Left ventricle myocardium inferior (tissue), 1 donor: ENCODE measurements at regions not wholly inside any gene's neighbourhood (a gene's known extent, or its start where the extent isn't known, plus 50 kb on each side); places are given as distances from the start of the nearest gene placed in this dataset.
"Not testable (repeated sequence)": the region's sequence is repeated elsewhere in the genome, so short reads cannot be mapped to it uniquely, and the experiment has no call there.

ENCODE experiments used
- DNase-seq: peaks from one replicate; pipeline ENCODE4 v3.0.0-alpha.2; 2020
- H3K27ac ChIP-seq: fragments of 200-600 bp; replicated peaks from 2 replicates; pipeline ENCODE4 v1.8.0; 2021
- H3K27me3 ChIP-seq: fragments of 200-600 bp; 2 replicates; pipeline ENCODE4 v1.8.0; 2021; ENCODE audit warnings: low read depth
- H3K36me3 ChIP-seq: fragments of 200-600 bp; 2 replicates; pipeline ENCODE4 v1.8.0; 2021
- H3K4me1 ChIP-seq: fragments of 200-600 bp; 2 replicates; pipeline ENCODE4 v1.8.0; 2021
- H3K4me3 ChIP-seq: fragments of 200-600 bp; 2 replicates; pipeline ENCODE4 v1.8.0; 2021; ENCODE audit warnings: mild to moderate bottlenecking, moderate library complexity
- H3K9me3 ChIP-seq: fragments of 200-600 bp; replicated peaks from 2 replicates; pipeline ENCODE4 v1.8.0; 2021
- intact Hi-C: fragments of 100-400 bp; cut with micrococcal nuclease; formaldehyde crosslinking; loops from one replicate; pipeline ENCODE4 v1.11.0; 2022
- TF ChIP-seq, protein P1 (sequence below): fragments of 200-600 bp; IDR thresholded peaks from 2 replicates; pipeline ENCODE4 v1.8.0; 2021; ENCODE audit warnings: antibody characterized with exemption, mild to moderate bottlenecking, borderline replicate concordance
- donor health status: DM: no; HTN: yes; CAD: no; lungs with severe emphysema.

DNA sequence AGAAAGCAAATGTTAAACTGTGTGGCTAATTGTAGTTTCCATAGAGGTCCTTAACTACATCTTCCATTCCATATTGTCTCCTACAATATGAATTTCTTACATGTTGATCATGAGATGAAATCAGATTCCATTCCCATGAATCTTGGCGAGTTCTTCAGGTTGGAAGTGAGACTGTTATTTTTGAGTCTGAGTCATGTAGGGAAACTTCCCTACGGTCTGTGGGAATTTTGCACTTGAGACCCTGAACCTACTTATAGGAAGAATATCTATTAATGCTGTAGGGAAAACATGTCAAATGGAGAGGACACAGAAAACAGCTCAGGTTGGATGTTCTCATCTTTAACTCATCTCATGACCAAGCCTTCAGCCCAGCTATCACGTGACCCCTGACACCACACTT lies 1226.0 kb downstream of the CDY2B start:
- DNase-seq, result no peak
- H3K9me3 ChIP-seq, result no peaks in the 10 kb centered on the region
- no peak overlapping the region for H3K27ac ChIP-seq
- H3K27me3 ChIP-seq, result no peaks in the 10 kb centered on the region
- intact Hi-C loops, result no loop called here
- no peaks in the 10 kb centered on the region for H3K4me1 ChIP-seq
- TF ChIP-seq, protein P1, sequence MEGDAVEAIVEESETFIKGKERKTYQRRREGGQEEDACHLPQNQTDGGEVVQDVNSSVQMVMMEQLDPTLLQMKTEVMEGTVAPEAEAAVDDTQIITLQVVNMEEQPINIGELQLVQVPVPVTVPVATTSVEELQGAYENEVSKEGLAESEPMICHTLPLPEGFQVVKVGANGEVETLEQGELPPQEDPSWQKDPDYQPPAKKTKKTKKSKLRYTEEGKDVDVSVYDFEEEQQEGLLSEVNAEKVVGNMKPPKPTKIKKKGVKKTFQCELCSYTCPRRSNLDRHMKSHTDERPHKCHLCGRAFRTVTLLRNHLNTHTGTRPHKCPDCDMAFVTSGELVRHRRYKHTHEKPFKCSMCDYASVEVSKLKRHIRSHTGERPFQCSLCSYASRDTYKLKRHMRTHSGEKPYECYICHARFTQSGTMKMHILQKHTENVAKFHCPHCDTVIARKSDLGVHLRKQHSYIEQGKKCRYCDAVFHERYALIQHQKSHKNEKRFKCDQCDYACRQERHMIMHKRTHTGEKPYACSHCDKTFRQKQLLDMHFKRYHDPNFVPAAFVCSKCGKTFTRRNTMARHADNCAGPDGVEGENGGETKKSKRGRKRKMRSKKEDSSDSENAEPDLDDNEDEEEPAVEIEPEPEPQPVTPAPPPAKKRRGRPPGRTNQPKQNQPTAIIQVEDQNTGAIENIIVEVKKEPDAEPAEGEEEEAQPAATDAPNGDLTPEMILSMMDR, result no peak
- no peak overlapping the region for H3K4me3 ChIP-seq
- no peaks in the 10 kb centered on the region for H3K36me3 ChIP-seq

DNA sequence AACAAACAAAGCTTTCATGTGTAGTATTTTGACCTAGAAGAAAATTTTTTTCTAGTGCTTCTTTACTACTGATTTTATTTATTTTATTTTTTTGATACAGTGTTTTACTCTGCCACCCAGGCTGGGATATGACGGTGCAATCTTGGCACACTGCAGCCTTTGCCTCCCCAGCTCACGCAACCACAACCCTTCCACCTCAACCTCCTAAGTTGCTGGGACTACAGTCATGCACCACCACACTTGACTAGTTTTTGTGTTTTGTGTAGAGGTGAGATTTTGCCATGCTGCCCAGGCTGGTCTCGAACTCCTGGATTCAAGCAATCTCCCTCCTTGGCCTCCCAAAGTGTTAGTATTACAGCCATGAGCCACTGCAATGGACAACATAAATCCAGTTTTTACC lies 1234.0 kb downstream of the CDY2B start:
- DNase-seq, result no peak
- Histone ChIP-seq H3K4me3 (no peak overlapping the region), H3K4me1 (no peaks in the 10 kb centered on the region), H3K36me3 (no peaks in the 10 kb centered on the region), H3K27ac (no peak overlapping the region), H3K27me3 (no peaks in the 10 kb centered on the region), H3K9me3 (no peaks in the 10 kb centered on the region)
- intact Hi-C loops, result no loop called here
- TF ChIP-seq, protein P1, result no peak

DNA sequence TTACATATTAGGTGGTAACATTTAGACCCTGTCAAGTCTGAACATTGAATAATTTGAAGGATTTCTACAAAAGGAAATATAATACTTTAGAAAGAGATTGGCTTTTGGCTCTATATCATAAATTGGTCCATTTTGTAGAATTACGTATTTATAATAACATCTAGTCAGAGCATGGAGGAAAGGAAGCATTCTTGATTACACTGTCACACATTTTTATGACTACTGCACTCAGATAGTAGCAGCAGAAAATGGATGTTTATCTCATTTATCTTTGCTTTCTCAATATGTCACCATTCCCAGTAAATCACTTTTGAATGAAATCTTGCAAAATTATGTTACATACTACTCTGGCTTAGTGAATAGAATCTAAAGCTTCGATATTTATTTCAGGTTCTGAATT lies 1234.6 kb downstream of the CDY2B start:
- DNase-seq, result no peak
- Histone ChIP-seq H3K9me3 (no peaks in the 10 kb centered on the region), H3K4me1 (no peaks in the 10 kb centered on the region), H3K27ac (no peak overlapping the region), H3K27me3 (no peaks in the 10 kb centered on the region), H3K36me3 (no peaks in the 10 kb centered on the region), H3K4me3 (no peak overlapping the region)
- intact Hi-C loops, result no loop called here
- TF ChIP-seq, protein P1, result no peak

DNA sequence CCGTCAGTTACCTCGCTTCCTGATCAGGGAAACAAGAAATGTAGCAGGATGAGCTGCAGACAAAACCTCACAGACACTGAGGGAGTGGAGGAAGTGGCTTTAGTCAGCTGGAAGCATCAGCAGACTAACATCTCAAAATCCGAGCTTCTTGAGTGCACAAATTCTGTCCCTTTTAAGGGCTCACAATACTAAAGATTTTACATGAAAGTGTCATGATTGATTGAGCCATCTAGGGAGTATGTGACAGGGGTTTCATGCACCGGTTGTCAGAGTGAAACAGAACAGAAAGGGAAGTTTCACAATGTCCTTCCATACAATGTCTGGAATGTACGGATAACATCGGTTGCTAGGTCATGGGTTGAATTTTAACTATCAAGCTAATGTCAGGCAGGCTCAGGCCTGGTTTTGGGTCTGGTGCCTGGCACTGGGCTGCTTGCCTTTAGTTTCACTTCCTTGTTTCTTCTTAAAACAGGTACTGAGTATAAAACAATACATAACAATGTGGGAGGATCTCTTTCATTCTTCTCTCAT lies 1235.7 kb downstream of the CDY2B start:
- Histone ChIP-seq H3K36me3 (no peaks in the 10 kb centered on the region), H3K4me3 (no peak overlapping the region), H3K27me3 (no peaks in the 10 kb centered on the region), H3K9me3 (no peaks in the 10 kb centered on the region), H3K4me1 (no peaks in the 10 kb centered on the region), H3K27ac (no peak overlapping the region)
- intact Hi-C loops, result no loop called here
- no peak for DNase-seq
- TF ChIP-seq, protein P1, result no peak

DNA sequence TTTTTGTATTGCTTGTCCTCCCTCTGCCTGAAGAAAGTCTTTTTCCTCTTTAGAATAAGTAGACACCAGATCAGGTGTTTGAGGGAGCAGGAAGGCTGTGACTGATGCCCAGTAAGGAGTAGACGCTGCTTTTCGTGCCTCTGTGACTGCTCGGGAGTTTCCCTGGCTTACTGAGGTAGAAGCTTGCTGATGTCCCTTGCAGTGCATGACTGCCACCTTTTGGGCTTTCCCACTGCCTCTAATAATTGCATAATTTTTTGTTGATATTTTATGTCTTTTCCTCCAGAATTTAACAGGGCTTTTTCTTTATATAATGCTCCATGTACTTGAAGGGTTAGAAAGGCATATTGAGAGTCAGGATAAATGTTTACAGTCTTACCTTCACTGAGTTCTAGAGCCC lies 1240.2 kb downstream of the CDY2B start:
- Histone ChIP-seq H3K4me1 (no peaks in the 10 kb centered on the region), H3K9me3 (no peaks in the 10 kb centered on the region), H3K4me3 (no peak overlapping the region), H3K27me3 (no peaks in the 10 kb centered on the region), H3K36me3 (no peaks in the 10 kb centered on the region), H3K27ac (no peak overlapping the region)
- TF ChIP-seq, protein P1, result peak; percentile 13
- DNase-seq, result no peak
- intact Hi-C loops, result no loop called here

DNA sequence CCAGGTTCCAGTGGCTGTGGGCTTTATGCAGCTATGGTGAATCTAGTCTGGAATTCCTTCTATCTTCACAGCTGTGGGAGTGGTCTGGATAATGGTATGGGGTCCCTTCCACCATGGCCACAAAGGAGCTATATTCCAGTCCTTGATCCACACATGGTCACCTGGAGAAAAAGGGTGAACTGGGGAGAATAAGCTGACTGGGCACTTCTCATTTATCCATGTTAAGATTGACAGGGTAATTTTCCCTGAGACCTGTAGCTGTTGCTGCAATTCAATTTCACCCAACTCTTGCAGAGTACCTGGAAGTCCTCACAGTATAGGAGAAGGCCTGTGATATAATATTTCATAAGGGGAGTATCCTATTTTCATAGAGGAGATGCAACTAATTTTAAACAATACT lies 1241.3 kb downstream of the CDY2B start:
- H3K9me3 ChIP-seq, H3K36me3 ChIP-seq, H3K27me3 ChIP-seq, H3K4me3 ChIP-seq, H3K27ac ChIP-seq, intact Hi-C loops, DNase-seq, H3K4me1 ChIP-seq: not testable (repeated sequence)
